Medulla oblongata (tissue), 1 donor: ENCODE measurements at regions not wholly inside any gene's neighbourhood (a gene's known extent, or its start where the extent isn't known, plus 50 kb on each side); places are given as distances from the start of the nearest gene placed in this dataset.

Source experiments
- DNase-seq: peaks from one replicate; pipeline ENCODE4 v3.0.0-alpha.2; 2015; ENCODE audit errors: extremely low spot score

DNA sequence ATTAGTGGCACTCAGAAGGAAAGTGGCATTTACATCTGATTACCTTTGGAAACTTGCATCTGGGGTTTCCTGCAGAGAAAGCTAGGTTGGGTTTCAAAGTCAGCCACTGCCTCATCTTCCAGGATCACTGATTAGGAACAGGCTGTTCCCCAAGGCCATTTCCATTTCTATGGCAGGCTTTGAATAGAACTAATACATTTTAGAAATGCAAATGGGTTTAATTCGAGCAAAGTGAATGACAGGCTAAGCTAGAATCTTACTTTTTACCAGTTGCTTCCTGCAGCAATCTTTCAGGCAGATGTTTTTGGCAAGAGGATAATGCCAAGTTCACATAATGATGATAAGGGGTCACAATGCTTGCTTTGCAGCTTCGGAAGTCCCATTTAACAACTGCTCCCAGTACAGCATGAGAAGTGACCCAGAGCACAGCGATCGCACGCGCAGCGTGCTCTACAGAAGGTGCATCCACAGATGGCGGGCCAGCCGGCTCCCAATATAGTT is 336.7 kb downstream of the LPIN1 start:
- DNase-seq: peak; percentile 9

DNA sequence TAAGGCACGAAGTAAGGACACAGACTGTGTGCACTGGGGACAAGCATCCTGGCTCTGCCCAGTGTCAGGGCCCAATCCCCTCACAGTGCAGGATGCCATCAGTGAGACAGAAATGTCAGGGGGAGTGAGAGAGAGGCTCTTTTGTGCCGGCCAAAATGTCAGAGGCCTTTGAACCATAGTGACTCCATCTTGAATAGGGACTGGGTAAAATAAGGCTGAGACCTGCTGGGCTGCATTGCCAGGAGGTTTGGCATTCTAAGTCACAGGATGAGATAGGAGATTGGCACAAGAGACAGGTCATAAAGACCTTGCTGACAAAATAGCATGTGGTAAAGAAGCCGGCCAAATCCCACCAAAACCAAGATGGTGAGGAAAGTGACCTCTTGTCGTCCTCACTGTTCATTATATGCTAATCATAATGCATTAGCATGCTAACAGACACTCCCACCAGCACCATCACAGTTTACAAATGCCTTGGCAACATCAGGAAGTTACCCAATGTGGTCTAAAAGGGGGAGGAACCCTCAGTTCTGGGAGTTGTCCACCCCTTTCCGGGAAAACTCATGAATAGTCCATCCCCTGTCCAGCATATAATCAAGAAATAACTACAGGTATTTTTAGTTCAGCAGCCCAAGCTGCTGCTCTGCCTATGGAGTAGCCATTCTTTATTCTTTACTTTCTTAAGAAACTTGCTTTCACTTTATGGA is 337.4 kb downstream of the LPIN1 start:
- DNase-seq: no peak

DNA sequence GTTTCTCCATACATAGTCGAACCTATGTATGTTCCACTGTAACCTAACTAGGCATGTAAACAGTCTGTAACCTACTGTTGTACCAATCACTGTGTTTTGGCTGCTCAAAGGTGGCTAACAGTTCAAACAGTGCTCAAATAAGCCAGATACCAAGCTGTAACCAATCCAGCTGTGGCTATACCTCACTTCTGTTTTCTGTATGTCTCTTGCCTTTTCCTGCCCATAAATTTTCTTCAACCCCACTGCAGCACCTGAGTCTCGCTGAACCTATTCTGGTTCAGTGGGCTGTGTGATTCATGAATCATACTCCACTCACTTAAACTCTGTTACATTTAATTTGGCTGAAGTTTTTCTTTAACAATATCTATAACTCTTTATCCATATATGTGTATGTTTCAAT is 340.7 kb downstream of the LPIN1 start:
- no peak for DNase-seq

DNA sequence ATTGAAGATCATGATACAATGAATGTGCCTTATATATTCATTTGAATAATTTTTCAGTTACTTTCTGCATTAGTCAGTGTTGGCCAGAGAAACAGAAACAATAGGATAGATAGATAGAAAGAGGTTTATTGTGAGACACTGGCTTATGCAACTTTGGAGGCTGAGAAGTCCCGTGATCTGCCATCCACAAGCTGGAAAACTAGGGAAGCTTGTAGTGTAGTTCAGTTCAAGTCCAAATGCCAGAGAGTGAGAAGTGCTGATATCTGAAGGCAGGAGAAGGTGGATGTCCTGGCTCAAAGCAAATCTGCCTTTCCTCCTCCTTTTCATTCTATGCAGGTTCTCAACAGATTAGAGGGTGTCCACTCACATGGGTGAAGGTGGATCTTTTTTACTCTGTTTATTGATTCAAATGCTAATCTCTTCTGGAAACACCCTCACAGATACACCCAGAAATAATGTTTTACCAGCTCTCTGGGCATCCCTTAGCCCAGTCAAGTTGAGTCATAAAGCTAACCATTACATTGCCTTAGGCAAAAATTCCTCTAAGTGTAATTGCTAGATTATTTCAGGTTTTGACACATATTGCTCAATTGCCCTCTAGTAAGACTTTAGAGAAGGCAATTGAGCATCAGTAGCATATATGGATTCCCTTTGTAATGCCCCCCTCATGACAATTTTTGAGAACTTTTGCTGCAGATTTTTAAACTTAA is 341.4 kb downstream of the LPIN1 start:
- DNase-seq: no peak

DNA sequence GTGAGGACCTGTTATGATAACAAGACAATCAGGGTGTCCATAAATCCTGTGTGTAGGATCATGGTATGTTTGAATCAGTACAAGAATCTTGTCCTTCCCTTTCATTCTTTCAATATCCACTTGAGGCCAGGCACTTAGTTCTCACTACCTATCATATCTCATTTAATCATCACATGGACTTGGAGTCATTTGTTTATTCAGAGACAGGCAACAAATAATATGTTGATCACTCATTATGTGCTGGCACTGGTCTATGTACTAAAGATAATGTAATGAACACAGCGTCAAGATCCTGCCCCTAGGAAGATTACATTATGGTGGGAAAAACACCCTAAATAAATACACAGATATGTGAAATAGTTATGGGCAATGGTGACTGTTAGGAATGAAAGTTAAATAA is 342.6 kb downstream of the LPIN1 start:
- no peak for DNase-seq

DNA sequence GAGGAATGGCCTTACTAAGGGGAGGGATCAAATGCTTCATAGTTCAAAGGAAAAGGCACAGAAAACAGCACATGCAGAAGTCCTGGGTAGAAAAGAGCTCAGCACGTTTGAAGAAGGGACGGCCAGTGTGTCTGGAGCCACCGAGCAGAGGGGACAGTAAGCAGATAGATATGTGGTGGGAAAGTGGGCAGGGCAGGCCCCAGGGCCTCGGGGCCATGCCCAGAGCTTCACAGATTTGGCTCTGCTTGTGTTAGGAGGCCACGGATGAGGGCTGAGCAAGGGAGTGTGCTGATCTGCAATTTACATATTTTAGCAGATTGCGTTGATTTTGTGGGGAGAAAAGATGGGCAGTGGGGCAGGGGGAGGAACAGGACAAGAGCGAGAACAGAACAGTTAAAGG is 343.1 kb downstream of the LPIN1 start:
- DNase-seq: no peak

DNA sequence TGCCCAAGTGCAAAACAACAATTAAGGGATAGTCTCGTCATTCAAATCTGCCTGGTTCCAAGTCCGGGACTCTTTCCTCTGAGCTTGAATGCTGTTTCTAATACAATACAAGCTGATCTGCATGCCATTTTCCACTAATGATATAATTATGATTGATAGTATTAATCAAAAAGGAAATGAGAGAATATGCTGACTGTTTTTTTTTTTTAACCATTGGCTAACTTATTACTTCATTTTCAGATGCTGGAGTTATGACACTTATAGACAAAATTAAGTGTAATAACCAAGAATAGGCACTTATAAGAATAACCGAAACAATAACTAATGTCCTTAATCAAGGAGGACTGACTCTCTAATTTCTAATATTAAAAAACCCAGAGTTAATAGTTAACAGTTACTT is 343.6 kb downstream of the LPIN1 start:
- DNase-seq: no peak

DNA sequence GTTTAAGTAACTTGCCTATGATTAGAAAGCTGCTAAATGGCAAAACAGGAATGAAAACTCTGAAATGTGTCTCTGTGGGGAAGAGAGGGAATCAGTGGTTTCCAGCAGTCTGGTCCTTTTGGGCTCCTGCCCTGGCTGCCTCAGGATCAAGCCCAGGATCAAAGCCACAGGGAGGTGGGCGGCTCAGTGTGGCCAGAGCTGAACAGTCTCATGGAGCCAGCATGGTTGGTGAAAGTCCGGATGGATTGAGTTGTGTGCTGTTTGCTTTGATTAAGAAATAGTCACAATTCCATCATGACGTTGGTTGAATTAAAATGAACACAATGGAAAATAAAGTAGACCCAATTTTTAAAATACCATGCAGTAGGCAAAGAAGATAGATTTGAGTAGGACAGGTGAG is 344.2 kb downstream of the LPIN1 start:
- no peak for DNase-seq

DNA sequence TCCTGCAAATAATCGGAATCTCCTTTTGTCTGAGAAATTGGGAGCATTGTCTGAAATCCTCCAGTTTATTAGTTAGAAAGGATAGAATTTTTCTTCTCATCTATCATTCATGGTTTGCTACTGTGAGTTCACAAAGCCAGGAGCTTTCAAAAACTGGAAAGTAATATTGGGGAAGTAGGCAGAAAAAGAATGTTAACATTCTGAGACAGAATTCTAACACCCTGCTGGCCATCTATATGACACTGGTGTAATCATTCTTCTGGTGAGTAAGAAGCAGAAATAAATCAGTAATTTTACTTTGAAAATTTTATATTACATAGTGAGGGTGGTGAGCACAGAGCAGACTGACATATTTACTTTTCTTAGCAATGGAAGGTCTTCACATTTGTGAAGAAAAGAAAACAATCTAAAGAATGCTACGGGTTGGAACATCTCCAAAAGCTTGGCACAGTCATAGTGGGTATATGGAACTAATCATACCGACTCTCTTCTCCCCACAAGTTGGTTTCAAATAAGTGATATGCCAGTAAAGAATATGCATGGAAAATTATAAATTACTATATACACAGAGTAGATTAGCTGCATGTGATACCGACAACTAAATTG is 344.9 kb downstream of the LPIN1 start:
- no peak for DNase-seq

DNA sequence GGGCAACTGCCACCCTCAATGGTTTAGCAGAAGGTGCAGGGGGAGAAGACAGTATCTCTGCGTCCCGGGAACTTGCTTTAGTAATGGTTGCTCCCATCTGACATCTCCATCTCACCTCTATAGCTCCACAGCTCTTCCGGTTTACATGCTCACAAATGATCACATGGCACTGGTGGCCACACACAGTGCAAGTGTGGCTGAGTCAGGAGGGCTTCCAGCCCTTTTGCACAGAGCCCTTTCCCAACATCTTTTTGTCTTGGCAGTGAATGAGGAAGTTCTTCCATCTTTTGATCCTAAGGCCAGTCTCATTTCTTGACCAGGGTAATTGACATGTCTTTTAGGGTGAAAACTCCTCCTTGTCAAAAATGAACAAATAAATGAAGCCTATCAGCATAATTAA is 347.7 kb downstream of the LPIN1 start:
- no peak for DNase-seq

DNA sequence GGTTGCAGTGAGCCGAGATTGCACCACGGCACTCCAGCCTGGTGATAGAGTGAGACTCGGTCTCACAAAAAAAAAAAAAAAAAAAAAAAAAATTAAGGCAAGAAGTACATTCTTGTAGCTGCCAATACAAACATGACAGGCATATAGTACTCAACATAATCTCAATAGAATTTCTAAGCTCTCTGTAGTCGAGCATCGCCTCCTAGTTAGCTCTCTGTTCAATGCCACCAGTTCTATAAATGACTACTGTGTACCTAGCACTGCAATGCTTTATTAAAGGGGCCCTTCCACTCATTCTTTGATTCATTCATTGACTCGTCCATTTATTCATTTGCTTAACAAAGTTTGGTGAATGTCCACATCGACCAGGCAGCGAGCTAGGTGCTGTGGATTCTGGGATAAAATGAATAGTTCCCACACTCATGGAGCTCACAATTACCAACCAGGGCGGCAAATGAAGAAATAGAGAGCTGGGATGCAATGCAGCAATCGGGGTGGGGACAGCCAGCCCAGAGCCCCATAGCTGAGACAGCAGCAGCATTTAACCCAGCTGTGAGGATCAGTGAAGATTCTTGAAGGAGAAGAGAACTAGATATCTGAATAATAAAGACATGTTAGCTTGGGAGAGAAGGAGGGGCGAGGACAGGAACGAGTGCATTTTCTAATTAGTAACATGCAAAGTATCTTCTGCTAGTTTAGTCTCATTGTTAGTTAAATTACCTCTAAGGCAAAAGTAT is 349.8 kb downstream of the LPIN1 start:
- no peak for DNase-seq

DNA sequence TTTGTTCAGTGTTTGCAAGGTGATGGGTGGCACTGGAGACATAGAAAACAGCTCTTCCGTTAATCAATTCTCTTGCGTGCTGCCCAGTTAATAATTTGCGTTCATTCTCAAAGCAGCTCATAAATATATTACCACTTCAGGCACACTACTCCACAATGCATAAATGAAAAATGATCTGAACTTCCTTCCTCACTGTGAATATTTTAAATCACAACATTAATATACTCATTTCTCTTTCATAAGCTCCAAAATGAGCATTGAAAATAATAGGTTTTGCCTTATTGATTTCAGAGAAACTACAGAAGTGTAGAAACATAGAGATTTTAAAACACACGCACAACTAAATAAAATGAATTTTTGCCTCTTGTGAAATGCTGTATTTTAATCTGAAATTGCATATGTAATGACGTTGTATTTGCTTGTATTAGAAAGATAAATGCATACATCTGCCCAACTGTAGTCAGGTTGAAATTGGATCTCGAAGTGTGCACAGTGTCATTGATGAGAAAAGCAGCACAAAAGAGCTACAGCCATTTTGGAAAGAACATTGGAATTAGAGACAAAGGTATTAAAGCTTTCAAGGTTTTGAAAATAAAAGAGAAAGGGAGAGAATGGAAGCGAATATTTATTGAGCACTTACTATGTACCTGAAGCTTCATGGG is 350.5 kb downstream of the LPIN1 start:
- DNase-seq: no peak

DNA sequence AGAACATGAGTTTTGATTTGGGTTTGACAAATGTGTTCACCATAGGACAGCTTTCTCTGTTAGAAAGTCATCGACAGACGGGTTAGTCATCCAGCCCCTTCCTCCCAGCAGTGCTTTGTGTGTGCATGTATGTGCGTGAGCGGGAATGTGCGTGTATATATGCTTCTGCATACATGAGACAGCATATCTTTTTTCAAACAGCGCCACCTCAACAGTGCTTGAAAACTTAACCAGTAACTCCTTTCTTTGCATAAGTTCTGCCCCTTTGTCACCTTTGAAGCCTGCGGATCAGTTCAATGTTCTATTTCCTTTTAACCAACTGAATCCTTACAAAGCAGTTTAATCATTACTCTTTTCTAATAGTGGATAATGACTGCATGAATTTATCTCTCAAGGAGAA is 351.4 kb downstream of the LPIN1 start:
- no peak for DNase-seq

DNA sequence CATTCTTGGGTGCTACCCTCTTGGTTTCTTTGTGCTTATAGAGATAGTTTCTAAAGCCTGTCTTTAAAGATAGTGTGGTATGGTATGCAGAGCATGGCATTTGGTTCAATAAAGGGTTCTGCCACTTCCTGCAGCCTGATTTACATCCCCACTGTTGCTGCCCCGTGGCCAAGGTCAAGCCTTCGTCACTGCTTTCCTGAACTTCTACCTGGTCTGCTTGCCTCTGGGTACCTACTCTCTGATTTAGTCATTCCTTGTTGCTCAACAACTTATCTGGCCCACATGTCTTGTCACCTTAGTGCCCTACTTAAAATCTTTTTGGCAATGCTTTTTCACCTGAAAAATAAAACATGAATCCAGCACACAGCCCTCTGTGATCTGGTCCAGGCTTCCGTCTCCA is 352.9 kb downstream of the LPIN1 start:
- DNase-seq: no peak

DNA sequence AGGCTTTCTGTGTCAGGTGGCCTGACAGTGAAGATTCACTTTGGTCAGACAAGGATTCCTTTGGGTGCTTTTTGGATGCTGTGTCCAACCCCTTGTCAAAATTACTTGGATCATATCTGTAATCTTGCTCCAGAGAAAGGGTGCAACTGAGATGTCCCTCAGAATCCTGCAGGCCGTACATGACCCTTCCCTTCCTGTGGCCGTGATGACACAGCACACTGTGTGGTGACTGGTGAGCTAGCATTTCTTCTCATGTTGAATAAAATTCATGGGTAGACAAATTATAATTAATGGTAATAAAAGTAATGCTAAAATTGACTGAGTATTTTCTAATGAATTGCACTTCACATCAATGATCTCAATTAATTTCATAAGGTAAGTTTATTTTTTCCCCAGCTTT is 356.2 kb downstream of the LPIN1 start:
- DNase-seq: no peak

DNA sequence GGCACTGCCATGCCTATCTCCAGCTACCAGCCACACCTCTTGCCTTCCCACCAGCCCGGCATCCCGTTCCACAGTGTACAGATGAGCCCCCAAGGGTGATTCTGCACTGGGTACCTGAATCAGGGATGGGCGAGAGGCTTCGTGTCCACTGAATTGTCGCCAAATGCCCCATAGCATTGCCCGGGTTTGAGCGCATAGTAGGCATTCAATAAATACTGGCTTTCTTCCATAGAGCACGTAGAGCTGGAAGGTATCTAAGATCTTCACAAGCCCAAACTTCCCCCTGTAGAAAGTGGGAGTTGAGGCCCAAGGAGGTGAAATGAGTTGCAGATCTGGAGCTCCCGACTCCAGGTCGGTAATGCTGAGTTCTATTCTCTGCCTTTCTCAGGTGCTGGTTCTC is 358.7 kb downstream of the LPIN1 start:
- DNase-seq: no peak

DNA sequence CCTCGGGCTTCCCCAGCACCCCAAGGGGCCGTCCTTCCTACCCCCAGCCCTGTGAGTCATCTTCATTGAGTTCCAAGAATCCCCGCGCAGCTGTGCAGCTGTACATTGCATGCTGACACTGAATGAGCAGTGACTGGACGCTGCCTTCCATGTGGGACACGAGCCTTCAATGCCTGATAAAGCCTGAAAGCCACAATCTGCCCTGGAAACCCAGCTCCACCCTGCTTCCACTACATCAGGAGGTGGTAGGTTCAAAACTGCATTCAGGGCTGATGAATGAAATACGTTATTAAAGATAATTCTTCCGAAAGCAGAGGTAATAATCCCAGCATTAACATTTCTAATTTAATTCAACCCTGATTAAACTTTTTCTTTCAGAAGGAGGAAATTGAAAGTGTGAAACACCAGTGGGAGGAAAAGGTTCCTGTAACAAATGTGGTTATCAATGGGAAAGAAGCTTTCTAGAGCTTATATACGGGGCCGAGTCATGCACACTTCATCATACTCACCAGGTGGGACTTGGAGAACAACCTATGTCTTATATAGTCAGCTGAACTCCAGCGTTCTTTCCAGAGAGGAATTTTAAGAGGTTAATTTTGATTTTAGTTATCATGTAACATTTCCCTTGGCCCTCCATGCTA is 360.1 kb downstream of the LPIN1 start:
- DNase-seq: no peak

DNA sequence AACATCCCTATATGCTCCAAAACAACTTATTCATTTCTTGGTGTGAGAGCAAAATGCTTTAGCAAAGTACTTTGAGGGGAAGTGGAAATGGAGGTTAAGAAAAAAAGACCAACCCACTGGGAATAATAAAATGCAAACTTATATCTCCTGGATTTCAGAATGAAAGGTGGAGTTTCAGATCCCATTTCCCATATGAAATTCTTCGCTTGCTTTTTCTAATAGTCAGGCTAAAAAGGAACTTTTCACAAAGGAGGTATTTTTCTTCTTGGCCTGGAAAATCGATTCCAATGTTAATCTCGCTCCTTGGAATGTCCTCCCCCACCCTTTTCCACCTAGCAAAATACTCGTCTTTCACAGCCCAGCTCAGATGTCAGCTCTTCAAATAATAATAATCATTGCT is 360.9 kb downstream of the LPIN1 start:
- no peak for DNase-seq

DNA sequence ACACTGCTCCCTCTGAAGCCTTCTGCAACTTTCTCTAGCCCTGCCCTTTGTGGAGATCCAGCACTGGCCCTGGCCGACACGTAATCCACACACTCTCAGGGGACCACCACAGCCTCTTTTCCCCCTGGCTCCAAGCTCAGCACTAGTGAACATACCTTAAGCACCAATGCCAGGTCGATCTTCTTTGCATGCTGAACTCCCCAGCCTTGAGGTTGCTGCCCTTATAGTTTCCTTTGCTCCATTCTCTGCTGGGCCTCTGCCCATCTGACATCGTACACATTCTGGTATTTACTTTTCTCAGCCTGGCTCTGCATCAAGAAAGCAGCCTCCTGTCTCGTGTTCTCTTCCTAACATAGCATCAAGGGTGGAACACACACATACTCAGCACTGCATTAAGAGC is 361.5 kb downstream of the LPIN1 start:
- DNase-seq: no peak

DNA sequence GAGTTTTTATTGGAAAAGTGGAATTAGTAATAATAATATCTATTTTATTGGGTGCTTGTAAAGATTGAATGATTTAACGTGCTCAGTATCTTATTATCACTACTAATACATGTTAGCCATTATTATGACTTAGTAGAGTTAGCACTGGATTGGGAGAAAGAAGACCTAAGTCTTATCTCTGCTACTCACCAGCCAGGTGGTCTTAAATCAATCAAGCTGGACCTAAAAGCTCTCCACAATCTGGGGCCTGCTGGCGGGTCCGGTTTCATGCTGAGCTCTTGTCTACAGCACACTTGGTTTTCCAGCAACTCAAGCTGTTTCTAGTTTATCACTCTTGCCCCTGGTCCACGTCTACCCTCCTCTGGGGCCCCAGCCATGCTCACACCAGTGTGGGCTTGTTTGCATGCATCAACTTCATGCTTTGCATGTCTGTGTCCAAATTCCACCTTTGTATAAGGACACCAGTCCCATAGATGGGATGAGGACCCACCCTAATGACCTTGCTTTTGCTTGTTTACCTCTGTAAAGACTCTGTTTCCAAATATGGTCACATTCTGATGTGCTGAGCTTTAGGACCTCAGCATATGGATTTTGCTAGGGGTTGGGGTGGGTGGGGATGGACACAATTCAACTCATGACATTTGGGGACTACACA is 363.1 kb downstream of the LPIN1 start:
- no peak for DNase-seq

DNA sequence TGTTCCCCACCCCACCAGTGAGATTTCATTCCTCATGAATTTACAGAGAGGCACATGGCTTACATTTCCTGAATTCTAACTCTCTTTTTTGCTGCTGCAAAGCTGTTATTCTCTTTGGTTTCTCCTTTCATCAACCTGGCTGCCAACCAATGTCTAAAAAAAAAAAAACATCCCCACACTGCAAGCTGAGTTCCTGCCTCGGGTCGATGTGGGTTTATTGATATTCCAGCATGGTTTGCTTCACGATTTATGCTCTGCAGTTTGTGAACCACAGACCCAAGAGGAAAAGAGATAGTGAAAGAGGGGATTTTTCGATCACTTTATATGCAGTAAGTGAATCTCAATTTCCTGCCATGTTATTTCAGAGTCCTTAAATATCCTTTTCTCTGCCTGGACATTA is 363.6 kb downstream of the LPIN1 start:
- DNase-seq: peak; percentile 6
